ENCODE measurements at regions not wholly inside any gene's neighbourhood (a gene's known extent, or its start where the extent isn't known, plus 50 kb on each side); places are given as distances from the start of the nearest gene placed in this dataset.

GRCh38 chr1:168917309-168917708 is 188.3 kb upstream of the DPT start:
- H3K79me2 ChIP-seq (ENCODE audit: insufficient read depth, low read length), result no peaks in the 10 kb centered on the region
- no peaks in the 10 kb centered on the region for H3K36me3 ChIP-seq (replicated peaks in 1 of 2; ENCODE audit: control insufficient read depth in 1 of 2, insufficient read depth in 2 of 2, low read length in 2 of 2)
- no peak overlapping the region for H2AFZ ChIP-seq (ENCODE audit: low read length)
- H3K4me2 ChIP-seq (ENCODE audit: low read depth, low read length), result no peak overlapping the region
- no peak overlapping the region for H3K4me3 ChIP-seq (replicated peaks in 1 of 3; ENCODE audit: insufficient read depth in 1 of 3, low read depth in 2 of 3, low read length in 3 of 3)
- ChIA-PET POLR2A (no interaction called here), CTCF (ENCODE audit: low intra/inter-chr PET ratio, low total read pairs) (no interaction called here)
- ATAC-seq, result no peak; the same call in 2 of the 3 replicates
- in situ Hi-C loops (cut with HindIII; ENCODE audit: extremely low pct_ligation_motif_present, low pct_unique_long_range_greater_than_20kb) (no loop called here), intact Hi-C loops (cut with micrococcal nuclease; ENCODE audit: unreplicated experiment) (no loop called here)
- DNase-seq (ENCODE audit: low spot score), result no peak
- no peak overlapping the region for H3K9ac ChIP-seq (ENCODE audit: insufficient read depth, low read depth, low read length)
- no TSS peak for BruUV-seq (replicated peaks)
- no peaks in the 10 kb centered on the region for H4K20me1 ChIP-seq (ENCODE audit: insufficient read depth, low read length)
- 64% methylated on average over 2 of the region's 2 CpGs for WGBS (ENCODE audit: low lambda C conversion rate)
- TF ChIP-seq RARA (CRISPR knock-in tag; IDR thresholded peaks at IDR 0.05), result no peak
- TF ChIP-seq ZGPAT (CRISPR knock-in tag; IDR thresholded peaks at IDR 0.05), result no peak
- TF ChIP-seq, protein P1, sequence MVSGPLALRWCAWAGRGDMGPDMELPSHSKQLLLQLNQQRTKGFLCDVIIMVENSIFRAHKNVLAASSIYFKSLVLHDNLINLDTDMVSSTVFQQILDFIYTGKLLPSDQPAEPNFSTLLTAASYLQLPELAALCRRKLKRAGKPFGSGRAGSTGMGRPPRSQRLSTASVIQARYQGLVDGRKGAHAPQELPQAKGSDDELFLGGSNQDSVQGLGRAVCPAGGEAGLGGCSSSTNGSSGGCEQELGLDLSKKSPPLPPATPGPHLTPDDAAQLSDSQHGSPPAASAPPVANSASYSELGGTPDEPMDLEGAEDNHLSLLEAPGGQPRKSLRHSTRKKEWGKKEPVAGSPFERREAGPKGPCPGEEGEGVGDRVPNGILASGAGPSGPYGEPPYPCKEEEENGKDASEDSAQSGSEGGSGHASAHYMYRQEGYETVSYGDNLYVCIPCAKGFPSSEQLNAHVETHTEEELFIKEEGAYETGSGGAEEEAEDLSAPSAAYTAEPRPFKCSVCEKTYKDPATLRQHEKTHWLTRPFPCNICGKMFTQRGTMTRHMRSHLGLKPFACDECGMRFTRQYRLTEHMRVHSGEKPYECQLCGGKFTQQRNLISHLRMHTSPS (CRISPR knock-in tag; IDR thresholded peaks at IDR 0.05; ENCODE audit: low read depth), result no peak
- TF ChIP-seq, protein P2, sequence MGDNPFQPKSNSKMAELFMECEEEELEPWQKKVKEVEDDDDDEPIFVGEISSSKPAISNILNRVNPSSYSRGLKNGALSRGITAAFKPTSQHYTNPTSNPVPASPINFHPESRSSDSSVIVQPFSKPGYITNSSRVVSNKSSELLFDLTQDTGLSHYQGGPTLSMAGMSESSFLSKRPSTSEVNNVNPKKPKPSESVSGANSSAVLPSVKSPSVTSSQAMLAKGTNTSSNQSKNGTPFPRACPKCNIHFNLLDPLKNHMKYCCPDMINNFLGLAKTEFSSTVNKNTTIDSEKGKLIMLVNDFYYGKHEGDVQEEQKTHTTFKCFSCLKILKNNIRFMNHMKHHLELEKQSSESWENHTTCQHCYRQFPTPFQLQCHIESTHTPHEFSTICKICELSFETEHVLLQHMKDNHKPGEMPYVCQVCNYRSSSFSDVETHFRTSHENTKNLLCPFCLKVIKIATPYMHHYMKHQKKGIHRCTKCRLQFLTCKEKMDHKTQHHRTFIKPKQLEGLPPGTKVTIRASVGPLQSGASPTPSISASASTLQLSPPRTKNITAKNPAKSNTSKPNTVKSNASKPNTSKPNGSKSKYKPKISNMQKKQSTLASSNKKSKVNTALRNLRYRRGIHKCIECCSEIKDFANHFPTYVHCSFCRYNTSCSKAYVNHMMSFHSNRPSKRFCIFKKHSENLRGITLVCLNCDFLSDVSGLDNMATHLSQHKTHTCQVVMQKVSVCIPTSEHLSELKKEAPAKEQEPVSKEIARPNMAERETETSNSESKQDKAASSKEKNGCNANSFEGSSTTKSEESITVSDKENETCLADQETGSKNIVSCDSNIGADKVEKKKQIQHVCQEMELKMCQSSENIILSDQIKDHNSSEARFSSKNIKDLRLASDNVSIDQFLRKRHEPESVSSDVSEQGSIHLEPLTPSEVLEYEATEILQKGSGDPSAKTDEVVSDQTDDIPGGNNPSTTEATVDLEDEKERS (CRISPR knock-in tag; IDR thresholded peaks at IDR 0.05), result no peak
- no peak for TF ChIP-seq ZSCAN31 (CRISPR knock-in tag; IDR thresholded peaks at IDR 0.05; ENCODE audit: low read depth)
- no peak for TF ChIP-seq SKIL (CRISPR knock-in tag; IDR thresholded peaks at IDR 0.05; ENCODE audit: borderline replicate concordance)
- TF ChIP-seq, protein P3, sequence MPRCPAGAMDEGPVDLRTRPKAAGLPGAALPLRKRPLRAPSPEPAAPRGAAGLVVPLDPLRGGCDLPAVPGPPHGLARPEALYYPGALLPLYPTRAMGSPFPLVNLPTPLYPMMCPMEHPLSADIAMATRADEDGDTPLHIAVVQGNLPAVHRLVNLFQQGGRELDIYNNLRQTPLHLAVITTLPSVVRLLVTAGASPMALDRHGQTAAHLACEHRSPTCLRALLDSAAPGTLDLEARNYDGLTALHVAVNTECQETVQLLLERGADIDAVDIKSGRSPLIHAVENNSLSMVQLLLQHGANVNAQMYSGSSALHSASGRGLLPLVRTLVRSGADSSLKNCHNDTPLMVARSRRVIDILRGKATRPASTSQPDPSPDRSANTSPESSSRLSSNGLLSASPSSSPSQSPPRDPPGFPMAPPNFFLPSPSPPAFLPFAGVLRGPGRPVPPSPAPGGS (CRISPR knock-in tag; IDR thresholded peaks at IDR 0.05), result no peak
- no peak for TF ChIP-seq SNAI1 (CRISPR knock-in tag; IDR thresholded peaks at IDR 0.05; ENCODE audit: borderline replicate concordance)
- no peak for TF ChIP-seq FOXP1 (IDR thresholded peaks at IDR 0.05)
- no peak for TF ChIP-seq FOXP1 (CRISPR knock-in tag; IDR thresholded peaks at IDR 0.05)
- no peak for TF ChIP-seq PHB2 (IDR thresholded peaks at IDR 0.05; ENCODE audit: partially characterized antibody)
- TF ChIP-seq IKZF1 (IDR thresholded peaks at IDR 0.05), result no peak
- H3K27me3 ChIP-seq (ENCODE audit: control insufficient read depth in 1 of 2, insufficient read depth in 2 of 2, low read length in 2 of 2), result no peaks in the 10 kb centered on the region
- no peaks in the 10 kb centered on the region for H3K9me3 ChIP-seq (ENCODE audit: low read length)
- H3K4me1 ChIP-seq (ENCODE audit: insufficient read depth, low read length), result peaks cover 40% of the 10 kb centered on the region
- no peak overlapping the region for H3K27ac ChIP-seq (ENCODE audit: extremely low read length, insufficient read depth, low read length)
- FAIRE-seq, result no peak
